ENCODE measurements at regions not wholly inside any gene's neighbourhood (a gene's known extent, or its start where the extent isn't known, plus 50 kb on each side); places are given as distances from the start of the nearest gene placed in this dataset.

DNA sequence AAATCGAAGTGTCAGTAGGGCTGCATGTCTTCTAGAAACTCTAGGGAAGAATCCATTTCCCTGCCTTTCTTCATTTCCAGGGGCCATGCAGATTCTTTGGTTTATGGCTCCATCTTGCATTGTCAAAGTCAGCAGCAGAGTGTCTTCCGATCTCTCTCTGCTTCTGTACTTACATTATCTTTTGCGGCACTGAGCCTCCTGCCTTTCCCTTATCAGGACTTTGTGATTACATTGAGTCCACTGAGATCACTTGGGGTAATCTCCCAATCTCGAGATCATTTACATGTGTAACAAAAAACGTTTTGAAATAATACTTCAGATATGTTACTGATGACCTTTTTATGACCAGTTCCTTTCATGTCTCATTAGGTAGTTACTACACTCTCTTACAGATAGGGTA lies 695.9 kb downstream of the NSUN3 start (continued):
- TF ChIP-seq, protein P1, sequence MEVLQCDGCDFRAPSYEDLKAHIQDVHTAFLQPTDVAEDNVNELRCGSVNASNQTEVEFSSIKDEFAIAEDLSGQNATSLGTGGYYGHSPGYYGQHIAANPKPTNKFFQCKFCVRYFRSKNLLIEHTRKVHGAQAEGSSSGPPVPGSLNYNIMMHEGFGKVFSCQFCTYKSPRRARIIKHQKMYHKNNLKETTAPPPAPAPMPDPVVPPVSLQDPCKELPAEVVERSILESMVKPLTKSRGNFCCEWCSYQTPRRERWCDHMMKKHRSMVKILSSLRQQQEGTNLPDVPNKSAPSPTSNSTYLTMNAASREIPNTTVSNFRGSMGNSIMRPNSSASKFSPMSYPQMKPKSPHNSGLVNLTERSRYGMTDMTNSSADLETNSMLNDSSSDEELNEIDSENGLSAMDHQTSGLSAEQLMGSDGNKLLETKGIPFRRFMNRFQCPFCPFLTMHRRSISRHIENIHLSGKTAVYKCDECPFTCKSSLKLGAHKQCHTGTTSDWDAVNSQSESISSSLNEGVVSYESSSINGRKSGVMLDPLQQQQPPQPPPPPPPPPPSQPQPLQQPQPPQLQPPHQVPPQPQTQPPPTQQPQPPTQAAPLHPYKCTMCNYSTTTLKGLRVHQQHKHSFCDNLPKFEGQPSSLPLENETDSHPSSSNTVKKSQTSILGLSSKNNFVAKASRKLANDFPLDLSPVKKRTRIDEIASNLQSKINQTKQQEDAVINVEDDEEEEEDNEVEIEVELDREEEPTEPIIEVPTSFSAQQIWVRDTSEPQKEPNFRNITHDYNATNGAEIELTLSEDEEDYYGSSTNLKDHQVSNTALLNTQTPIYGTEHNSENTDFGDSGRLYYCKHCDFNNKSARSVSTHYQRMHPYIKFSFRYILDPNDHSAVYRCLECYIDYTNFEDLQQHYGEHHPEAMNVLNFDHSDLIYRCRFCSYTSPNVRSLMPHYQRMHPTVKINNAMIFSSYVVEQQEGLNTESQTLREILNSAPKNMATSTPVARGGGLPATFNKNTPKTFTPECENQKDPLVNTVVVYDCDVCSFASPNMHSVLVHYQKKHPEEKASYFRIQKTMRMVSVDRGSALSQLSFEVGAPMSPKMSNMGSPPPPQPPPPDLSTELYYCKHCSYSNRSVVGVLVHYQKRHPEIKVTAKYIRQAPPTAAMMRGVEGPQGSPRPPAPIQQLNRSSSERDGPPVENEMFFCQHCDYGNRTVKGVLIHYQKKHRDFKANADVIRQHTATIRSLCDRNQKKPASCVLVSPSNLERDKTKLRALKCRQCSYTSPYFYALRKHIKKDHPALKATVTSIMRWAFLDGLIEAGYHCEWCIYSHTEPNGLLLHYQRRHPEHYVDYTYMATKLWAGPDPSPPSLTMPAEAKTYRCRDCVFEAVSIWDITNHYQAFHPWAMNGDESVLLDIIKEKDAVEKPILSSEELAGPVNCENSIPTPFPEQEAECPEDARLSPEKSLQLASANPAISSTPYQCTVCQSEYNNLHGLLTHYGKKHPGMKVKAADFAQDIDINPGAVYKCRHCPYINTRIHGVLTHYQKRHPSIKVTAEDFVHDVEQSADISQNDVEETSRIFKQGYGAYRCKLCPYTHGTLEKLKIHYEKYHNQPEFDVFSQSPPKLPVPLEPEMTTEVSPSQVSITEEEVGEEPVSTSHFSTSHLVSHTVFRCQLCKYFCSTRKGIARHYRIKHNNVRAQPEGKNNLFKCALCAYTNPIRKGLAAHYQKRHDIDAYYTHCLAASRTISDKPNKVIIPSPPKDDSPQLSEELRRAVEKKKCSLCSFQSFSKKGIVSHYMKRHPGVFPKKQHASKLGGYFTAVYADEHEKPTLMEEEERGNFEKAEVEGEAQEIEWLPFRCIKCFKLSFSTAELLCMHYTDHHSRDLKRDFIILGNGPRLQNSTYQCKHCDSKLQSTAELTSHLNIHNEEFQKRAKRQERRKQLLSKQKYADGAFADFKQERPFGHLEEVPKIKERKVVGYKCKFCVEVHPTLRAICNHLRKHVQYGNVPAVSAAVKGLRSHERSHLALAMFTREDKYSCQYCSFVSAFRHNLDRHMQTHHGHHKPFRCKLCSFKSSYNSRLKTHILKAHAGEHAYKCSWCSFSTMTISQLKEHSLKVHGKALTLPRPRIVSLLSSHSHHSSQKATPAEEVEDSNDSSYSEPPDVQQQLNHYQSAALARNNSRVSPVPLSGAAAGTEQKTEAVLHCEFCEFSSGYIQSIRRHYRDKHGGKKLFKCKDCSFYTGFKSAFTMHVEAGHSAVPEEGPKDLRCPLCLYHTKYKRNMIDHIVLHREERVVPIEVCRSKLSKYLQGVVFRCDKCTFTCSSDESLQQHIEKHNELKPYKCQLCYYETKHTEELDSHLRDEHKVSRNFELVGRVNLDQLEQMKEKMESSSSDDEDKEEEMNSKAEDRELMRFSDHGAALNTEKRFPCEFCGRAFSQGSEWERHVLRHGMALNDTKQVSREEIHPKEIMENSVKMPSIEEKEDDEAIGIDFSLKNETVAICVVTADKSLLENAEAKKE (CRISPR knock-in tag; IDR thresholded peaks at IDR 0.05): no peak
- TF ChIP-seq JUNB (IDR thresholded peaks at IDR 0.05; ENCODE audit: unreplicated experiment) (no peak), NANOG (IDR thresholded peaks at IDR 0.05; ENCODE audit: borderline replicate concordance) (no peak)
- TF ChIP-seq, protein P2, sequence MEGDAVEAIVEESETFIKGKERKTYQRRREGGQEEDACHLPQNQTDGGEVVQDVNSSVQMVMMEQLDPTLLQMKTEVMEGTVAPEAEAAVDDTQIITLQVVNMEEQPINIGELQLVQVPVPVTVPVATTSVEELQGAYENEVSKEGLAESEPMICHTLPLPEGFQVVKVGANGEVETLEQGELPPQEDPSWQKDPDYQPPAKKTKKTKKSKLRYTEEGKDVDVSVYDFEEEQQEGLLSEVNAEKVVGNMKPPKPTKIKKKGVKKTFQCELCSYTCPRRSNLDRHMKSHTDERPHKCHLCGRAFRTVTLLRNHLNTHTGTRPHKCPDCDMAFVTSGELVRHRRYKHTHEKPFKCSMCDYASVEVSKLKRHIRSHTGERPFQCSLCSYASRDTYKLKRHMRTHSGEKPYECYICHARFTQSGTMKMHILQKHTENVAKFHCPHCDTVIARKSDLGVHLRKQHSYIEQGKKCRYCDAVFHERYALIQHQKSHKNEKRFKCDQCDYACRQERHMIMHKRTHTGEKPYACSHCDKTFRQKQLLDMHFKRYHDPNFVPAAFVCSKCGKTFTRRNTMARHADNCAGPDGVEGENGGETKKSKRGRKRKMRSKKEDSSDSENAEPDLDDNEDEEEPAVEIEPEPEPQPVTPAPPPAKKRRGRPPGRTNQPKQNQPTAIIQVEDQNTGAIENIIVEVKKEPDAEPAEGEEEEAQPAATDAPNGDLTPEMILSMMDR (conservative IDR thresholded peaks at IDR 0.05; ENCODE audit: low read depth in 2 of 2): no peak
- TF ChIP-seq, protein P3, sequence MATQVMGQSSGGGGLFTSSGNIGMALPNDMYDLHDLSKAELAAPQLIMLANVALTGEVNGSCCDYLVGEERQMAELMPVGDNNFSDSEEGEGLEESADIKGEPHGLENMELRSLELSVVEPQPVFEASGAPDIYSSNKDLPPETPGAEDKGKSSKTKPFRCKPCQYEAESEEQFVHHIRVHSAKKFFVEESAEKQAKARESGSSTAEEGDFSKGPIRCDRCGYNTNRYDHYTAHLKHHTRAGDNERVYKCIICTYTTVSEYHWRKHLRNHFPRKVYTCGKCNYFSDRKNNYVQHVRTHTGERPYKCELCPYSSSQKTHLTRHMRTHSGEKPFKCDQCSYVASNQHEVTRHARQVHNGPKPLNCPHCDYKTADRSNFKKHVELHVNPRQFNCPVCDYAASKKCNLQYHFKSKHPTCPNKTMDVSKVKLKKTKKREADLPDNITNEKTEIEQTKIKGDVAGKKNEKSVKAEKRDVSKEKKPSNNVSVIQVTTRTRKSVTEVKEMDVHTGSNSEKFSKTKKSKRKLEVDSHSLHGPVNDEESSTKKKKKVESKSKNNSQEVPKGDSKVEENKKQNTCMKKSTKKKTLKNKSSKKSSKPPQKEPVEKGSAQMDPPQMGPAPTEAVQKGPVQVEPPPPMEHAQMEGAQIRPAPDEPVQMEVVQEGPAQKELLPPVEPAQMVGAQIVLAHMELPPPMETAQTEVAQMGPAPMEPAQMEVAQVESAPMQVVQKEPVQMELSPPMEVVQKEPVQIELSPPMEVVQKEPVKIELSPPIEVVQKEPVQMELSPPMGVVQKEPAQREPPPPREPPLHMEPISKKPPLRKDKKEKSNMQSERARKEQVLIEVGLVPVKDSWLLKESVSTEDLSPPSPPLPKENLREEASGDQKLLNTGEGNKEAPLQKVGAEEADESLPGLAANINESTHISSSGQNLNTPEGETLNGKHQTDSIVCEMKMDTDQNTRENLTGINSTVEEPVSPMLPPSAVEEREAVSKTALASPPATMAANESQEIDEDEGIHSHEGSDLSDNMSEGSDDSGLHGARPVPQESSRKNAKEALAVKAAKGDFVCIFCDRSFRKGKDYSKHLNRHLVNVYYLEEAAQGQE (IDR thresholded peaks at IDR 0.05; ENCODE audit: unreplicated experiment): no peak

All from GM23338 (cell line).